ENCODE measurements at regions not wholly inside any gene's neighbourhood (a gene's known extent, or its start where the extent isn't known, plus 50 kb on each side); places are given as distances from the start of the nearest gene placed in this dataset.

DNA sequence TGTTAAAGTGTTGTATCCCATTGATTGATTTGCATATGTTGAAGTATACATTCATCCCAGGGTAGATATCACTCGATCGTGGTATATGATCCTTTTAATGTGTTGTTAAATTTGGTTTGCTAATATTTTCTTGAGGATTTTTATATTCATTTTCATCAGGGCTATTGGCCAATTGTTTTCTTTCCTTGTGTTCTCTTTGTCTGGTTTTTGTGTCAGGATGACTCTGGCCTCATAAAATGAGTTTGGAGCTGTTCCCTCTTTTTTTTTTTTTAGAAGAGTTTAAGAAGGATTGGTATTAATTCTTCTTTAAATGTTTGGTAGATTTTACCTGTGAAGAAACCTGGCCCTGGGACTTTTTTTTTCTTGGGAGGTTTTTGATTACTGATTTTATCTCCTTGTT is 303.5 kb upstream of the RTL1 start:
- Histone ChIP-seq H3K27ac (no peak overlapping the region), H3K36me3 (replicated peaks) (no peaks in the 10 kb centered on the region), H3K27me3 (replicated peaks) (no peaks in the 10 kb centered on the region), H3K4me3 (ENCODE audit: low read depth, low read length) (no peak overlapping the region)
- no peak for DNase-seq
- in situ Hi-C loops (cut with HindIII; ENCODE audit: low pct_ligation_motif_present, low sequenced_read_pairs): no loop called here
- TF ChIP-seq, protein P1, sequence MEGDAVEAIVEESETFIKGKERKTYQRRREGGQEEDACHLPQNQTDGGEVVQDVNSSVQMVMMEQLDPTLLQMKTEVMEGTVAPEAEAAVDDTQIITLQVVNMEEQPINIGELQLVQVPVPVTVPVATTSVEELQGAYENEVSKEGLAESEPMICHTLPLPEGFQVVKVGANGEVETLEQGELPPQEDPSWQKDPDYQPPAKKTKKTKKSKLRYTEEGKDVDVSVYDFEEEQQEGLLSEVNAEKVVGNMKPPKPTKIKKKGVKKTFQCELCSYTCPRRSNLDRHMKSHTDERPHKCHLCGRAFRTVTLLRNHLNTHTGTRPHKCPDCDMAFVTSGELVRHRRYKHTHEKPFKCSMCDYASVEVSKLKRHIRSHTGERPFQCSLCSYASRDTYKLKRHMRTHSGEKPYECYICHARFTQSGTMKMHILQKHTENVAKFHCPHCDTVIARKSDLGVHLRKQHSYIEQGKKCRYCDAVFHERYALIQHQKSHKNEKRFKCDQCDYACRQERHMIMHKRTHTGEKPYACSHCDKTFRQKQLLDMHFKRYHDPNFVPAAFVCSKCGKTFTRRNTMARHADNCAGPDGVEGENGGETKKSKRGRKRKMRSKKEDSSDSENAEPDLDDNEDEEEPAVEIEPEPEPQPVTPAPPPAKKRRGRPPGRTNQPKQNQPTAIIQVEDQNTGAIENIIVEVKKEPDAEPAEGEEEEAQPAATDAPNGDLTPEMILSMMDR (IDR thresholded peaks at IDR 0.05; ENCODE audit: low read depth, low read length, missing control alignments): no peak

DNA sequence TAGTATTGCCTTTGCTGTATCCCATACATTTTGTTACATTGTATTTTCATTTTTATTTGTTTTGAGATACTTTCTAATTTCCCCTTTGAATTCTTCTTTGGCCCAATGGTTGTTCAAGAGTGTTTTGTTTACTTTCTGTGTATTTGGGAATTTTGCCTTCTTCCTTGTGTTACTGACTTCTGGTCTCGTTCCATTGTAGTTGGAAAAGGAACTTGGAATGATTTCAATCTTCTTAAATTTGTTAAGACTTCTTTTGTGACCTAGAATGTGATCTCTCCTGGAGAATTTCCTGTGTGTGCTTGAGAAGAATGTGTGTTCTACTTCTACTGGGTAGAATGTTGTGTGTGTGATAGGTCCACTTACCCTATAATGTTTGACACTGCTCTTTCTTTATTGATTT is 304.4 kb upstream of the RTL1 start:
- Histone ChIP-seq H3K27me3 (replicated peaks) (no peaks in the 10 kb centered on the region), H3K4me3 (ENCODE audit: low read depth, low read length) (no peak overlapping the region), H3K27ac (no peak overlapping the region), H3K36me3 (replicated peaks) (no peaks in the 10 kb centered on the region)
- DNase-seq: no peak
- in situ Hi-C loops (cut with HindIII; ENCODE audit: low pct_ligation_motif_present, low sequenced_read_pairs): no loop called here
- TF ChIP-seq, protein P1 (IDR thresholded peaks at IDR 0.05; ENCODE audit: low read depth, low read length, missing control alignments): no peak

DNA sequence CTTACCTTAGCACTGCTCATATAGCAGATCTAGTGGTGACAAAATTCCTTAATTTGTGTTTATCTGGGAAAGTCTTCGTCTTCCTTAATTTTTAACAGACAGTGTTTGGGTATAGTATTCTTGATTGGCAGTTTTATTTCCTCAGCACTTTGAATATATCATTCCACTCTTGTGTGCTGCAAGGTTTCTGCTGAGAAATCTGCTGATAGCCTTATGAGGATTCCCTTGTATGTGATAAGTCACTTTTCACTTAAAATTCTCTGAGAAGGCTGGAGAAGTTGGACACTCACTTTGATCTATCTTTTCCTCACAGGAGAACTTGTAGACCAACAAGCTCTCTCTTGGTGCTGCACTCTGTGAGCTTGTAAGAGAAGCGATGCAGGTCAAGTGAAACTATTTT is 306.1 kb upstream of the RTL1 start:
- TF ChIP-seq, protein P1 (IDR thresholded peaks at IDR 0.05; ENCODE audit: low read depth, low read length, missing control alignments): no peak
- no peak overlapping the region for H3K27ac ChIP-seq
- no peak for DNase-seq
- H3K4me3 ChIP-seq (ENCODE audit: low read depth, low read length): no peak overlapping the region
- H3K36me3 ChIP-seq (replicated peaks): no peaks in the 10 kb centered on the region
- in situ Hi-C loops (cut with HindIII; ENCODE audit: low pct_ligation_motif_present, low sequenced_read_pairs): no loop called here
- no peaks in the 10 kb centered on the region for H3K27me3 ChIP-seq (replicated peaks)

DNA sequence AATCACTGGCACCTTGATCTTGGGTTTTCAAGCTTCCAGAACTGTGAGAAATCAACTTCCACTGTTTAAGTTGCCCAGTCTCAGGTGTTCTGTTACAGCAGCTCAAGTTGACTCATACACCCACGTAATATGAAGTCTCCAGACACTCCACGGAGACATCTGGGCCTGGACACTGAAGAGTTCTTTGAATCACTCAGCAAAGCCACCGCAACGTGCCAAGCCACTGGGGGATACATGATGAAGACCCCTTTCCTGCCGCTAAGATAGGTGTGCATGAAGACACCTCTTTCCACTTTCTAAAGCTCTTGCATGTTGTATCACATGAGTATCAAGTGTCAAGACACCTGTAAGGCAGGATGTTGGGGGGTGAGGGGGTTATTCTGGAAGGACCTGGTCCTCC is 311.7 kb upstream of the RTL1 start:
- no peak overlapping the region for H3K4me3 ChIP-seq (ENCODE audit: low read depth, low read length)
- no peak for DNase-seq
- H3K27ac ChIP-seq: no peak overlapping the region
- no peaks in the 10 kb centered on the region for H3K27me3 ChIP-seq (replicated peaks)
- H3K36me3 ChIP-seq (replicated peaks): no peaks in the 10 kb centered on the region
- in situ Hi-C loops (cut with HindIII; ENCODE audit: low pct_ligation_motif_present, low sequenced_read_pairs): no loop called here
- TF ChIP-seq, protein P1 (IDR thresholded peaks at IDR 0.05; ENCODE audit: low read depth, low read length, missing control alignments): no peak

DNA sequence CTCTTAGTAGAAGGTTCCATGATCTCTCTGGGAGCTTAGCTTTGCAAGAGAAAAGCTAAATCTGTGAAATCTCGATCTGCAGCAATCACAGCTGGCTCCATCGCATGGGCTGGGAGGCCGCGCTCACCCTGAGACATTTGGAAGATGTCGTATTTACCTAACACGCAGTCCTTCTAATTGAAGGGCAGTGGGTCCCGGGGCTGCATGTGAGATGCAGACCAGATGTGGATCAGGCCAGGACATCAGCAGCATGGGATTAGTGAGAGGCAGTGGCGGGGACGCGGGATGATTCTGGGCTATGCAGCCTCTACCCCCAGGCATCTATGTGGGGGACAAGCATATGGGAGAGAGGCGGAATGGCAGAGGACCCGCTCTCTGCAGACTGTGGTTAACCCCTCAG is 312.4 kb upstream of the RTL1 start:
- no peak for DNase-seq
- in situ Hi-C loops (cut with HindIII; ENCODE audit: low pct_ligation_motif_present, low sequenced_read_pairs): no loop called here
- no peak overlapping the region for H3K27ac ChIP-seq

More for the DNA sequence above, 312.4 kb upstream of the RTL1 start:
- Histone ChIP-seq H3K27me3 (replicated peaks) (no peaks in the 10 kb centered on the region), H3K36me3 (replicated peaks) (no peaks in the 10 kb centered on the region), H3K4me3 (ENCODE audit: low read depth, low read length) (no peak overlapping the region)
- TF ChIP-seq, protein P1 (IDR thresholded peaks at IDR 0.05; ENCODE audit: low read depth, low read length, missing control alignments): no peak

All from brain microvascular endothelial cell (primary cell).